Endothelial cell of umbilical vein (primary cell): ENCODE measurements at regions not wholly inside any gene's neighbourhood (a gene's known extent, or its start where the extent isn't known, plus 50 kb on each side); places are given as distances from the start of the nearest gene placed in this dataset.

ENCODE experiments used
- BruUV-seq: library from RNA; stranded (reverse); fragments of 400-500 nt; replicated peaks from 2 replicates; lab custom pipeline; 2021; lab: Mats Ljungman, UMichigan
- CTCF ChIA-PET: fragments of 300-600, 350-600 bp; sonication (Branson Sonifier 250); formaldehyde crosslinking; loops from one replicate; lab custom pipeline; 2021; ENCODE audit warnings: antibody characterized with exemption, inconsistent platforms; lab: Charles Lee
- POLR2A ChIA-PET: fragments of 300-600, 350-600 bp; sonication (Branson Sonifier 250); formaldehyde crosslinking; loops from one replicate; lab custom pipeline; 2021; ENCODE audit warnings: antibody characterized with exemption, inconsistent platforms; lab: Charles Lee
- DNase-seq: peaks from one replicate; pipeline ENCODE4 v3.0.0-alpha.2; 2011; ENCODE audit warnings: low read depth, low spot score
- FAIRE-seq: peaks from 2 replicates; lab custom pipeline; 2011; peaks lifted over from hg19 to GRCh38; lab: Jason Lieb, UNC
- H2AFZ ChIP-seq: 2 replicates; pipeline ENCODE4 v1.6.0; 2012; ENCODE audit warnings: low read depth, low read length, control low read depth, inconsistent platforms
- H3K27ac ChIP-seq: 2 replicates; pipeline ENCODE4 v1.5.1; 2011; ENCODE audit warnings: low read depth, mild to moderate bottlenecking, control low read depth, low read length, moderate library complexity; ENCODE audit not compliant: insufficient read depth
- H3K27me3 ChIP-seq, 2 experiments: 2 replicates each; pipeline versions ENCODE4 v1.6.0 to v1.6.1; 2011; ENCODE audit warnings: low read length in 2 of 2, mixed read lengths in 1 of 2; ENCODE audit not compliant: control insufficient read depth in 2 of 2, insufficient read depth in 2 of 2
- H3K36me3 ChIP-seq, 2 experiments: 2 replicates in 1 of 2; 3 replicates in 1 of 2; pipeline ENCODE4 v1.5.1; 2011; ENCODE audit warnings: low read length in 2 of 2, mild to moderate bottlenecking in 1 of 2, moderate library complexity in 1 of 2; ENCODE audit not compliant: control insufficient read depth in 2 of 2, insufficient read depth in 2 of 2; ENCODE audit errors: extremely low read depth in 1 of 2
- H3K4me1 ChIP-seq: 3 replicates; pipeline ENCODE4 v1.5.1; 2011; ENCODE audit warnings: mild to moderate bottlenecking, low read length; ENCODE audit not compliant: control insufficient read depth, insufficient read depth; ENCODE audit errors: extremely low read depth
- H3K4me2 ChIP-seq: 2 replicates; pipeline ENCODE4 v1.6.1; 2011; ENCODE audit warnings: low read length, control low read depth, mixed read lengths; ENCODE audit not compliant: insufficient read depth
- H3K4me3 ChIP-seq, 3 experiments: fragments of 200-600 bp in 1 of 3; sonication (generic), shearing (Covaris generic) in 1 of 3; replicated peaks in 1 of 3; 2 replicates each; pipeline ENCODE4 v1.5.1; 2011 to 2016; ENCODE audit warnings: control low read depth in 3 of 3, low read length in 3 of 3, mild to moderate bottlenecking in 2 of 3, inconsistent platforms in 1 of 3, low read depth in 1 of 3, moderate library complexity in 1 of 3; ENCODE audit not compliant: insufficient read depth in 1 of 3
- H3K79me2 ChIP-seq: 2 replicates; pipeline ENCODE4 v1.6.0; 2012; ENCODE audit warnings: low read length, inconsistent platforms; ENCODE audit not compliant: control insufficient read depth, insufficient read depth
- H3K9ac ChIP-seq: replicated peaks from 2 replicates; pipeline ENCODE3; 2011; ENCODE audit warnings: low read length, control low read depth; ENCODE audit not compliant: insufficient read depth; ENCODE audit errors: extremely low read depth
- H3K9me1 ChIP-seq: replicated peaks from 3 replicates; pipeline ENCODE4 v1.6.0; 2011; ENCODE audit warnings: mild to moderate bottlenecking, low read length; ENCODE audit not compliant: control insufficient read depth, insufficient read depth; ENCODE audit errors: extremely low read depth
- H3K9me3 ChIP-seq: replicated peaks from 2 replicates; pipeline ENCODE4 v1.5.1; 2012; ENCODE audit warnings: low read length, inconsistent platforms; ENCODE audit not compliant: control insufficient read depth, insufficient read depth
- H4K20me1 ChIP-seq: replicated peaks from 2 replicates; pipeline ENCODE3; 2011; ENCODE audit warnings: mild to moderate bottlenecking, low read length; ENCODE audit not compliant: control insufficient read depth, insufficient read depth; ENCODE audit errors: extremely low read depth
- GATA2 ChIP-seq: IDR thresholded peaks from 2 replicates; pipeline ENCODE4 v1.7.0; 2011; ENCODE audit warnings: low read depth, mild to moderate bottlenecking, moderate library complexity, mixed read lengths, low read length; ENCODE audit not compliant: insufficient read length, insufficient read depth
- MYC ChIP-seq: IDR thresholded peaks from one replicate; pipeline ENCODE4 v1.6.1; 2011; ENCODE audit warnings: mild to moderate bottlenecking, low read depth, low read length
- POLR2A ChIP-seq: IDR thresholded peaks from 2 replicates; pipeline ENCODE4 v1.6.1; 2012; ENCODE audit warnings: low read depth, mild to moderate bottlenecking, control low read depth, low read length
- dilution Hi-C: fragments of 300-500 bp; cut with MboI; formaldehyde crosslinking; loops from one replicate; pipeline ENCODE4 v1.15.0; 2019; ENCODE audit warnings: low sequenced_read_pairs; ENCODE audit not compliant: extremely low pct_ligation_motif_present
- intact Hi-C: fragments of 100-400 bp; cut with micrococcal nuclease; formaldehyde crosslinking; loops from one replicate; pipeline ENCODE4 v1.10.0; 2022
- TF ChIP-seq, protein P1 (sequence below), 2 donors: IDR thresholded peaks; 1 replicate in 1 of 2; 2 replicates in 1 of 2; pipeline ENCODE4 v1.5.1; 2011; ENCODE audit warnings: low read length in 2 of 2, mild to moderate bottlenecking in 2 of 2, moderate library complexity in 2 of 2, control low read depth in 1 of 2, inconsistent platforms in 1 of 2, low read depth in 1 of 2; ENCODE audit not compliant: insufficient read depth in 1 of 2; ENCODE audit errors: extremely low read depth in 1 of 2
- TF ChIP-seq, protein P2 (sequence below): IDR thresholded peaks from 2 replicates; pipeline ENCODE4 v1.6.1; 2011; ENCODE audit not compliant: insufficient read depth, insufficient read length

DNA sequence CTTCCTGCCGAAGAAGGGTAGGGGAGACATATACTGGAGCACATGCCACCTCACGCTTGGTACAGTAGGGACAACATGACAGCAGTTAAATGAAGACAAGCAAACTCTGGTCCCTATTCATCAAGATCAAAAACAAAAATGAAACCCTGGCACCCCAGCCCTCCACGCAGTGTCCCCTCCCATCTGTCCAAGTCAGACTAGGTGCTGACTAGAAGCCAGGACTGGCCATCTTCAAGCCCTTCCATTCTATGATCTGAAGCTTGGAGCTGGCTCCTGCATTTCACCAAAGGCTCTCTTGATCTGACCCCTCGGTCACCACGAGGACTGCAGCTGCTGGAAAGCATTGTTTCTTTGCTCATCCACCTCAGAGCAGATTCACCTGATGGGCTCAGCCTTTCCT, 158.9 kb upstream of the GGTLC1 start:
- Histone ChIP-seq H2AFZ (no peak overlapping the region), H3K27ac (no peak overlapping the region), H3K4me2 (no peak overlapping the region), H3K36me3 (no peaks in the 10 kb centered on the region), H3K4me1 (no peaks in the 10 kb centered on the region), H3K27me3 (no peaks in the 10 kb centered on the region), H3K9me3 (no peaks in the 10 kb centered on the region), H3K4me3 (no peak overlapping the region), H3K9me1 (no peaks in the 10 kb centered on the region), H3K79me2 (no peaks in the 10 kb centered on the region), H3K9ac (no peak overlapping the region), H4K20me1 (no peaks in the 10 kb centered on the region)
- TF ChIP-seq, protein P1, sequence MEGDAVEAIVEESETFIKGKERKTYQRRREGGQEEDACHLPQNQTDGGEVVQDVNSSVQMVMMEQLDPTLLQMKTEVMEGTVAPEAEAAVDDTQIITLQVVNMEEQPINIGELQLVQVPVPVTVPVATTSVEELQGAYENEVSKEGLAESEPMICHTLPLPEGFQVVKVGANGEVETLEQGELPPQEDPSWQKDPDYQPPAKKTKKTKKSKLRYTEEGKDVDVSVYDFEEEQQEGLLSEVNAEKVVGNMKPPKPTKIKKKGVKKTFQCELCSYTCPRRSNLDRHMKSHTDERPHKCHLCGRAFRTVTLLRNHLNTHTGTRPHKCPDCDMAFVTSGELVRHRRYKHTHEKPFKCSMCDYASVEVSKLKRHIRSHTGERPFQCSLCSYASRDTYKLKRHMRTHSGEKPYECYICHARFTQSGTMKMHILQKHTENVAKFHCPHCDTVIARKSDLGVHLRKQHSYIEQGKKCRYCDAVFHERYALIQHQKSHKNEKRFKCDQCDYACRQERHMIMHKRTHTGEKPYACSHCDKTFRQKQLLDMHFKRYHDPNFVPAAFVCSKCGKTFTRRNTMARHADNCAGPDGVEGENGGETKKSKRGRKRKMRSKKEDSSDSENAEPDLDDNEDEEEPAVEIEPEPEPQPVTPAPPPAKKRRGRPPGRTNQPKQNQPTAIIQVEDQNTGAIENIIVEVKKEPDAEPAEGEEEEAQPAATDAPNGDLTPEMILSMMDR (IDR thresholded peaks at IDR 0.05; ENCODE audit: extremely low read depth in 1 of 2, insufficient read depth in 1 of 2, low read depth in 1 of 2, low read length in 2 of 2), result no peak
- TF ChIP-seq POLR2A, result no peak
- intact Hi-C loops (loop anchor here (10.0 kb wide), 1 partner anchor 1557 kb away; no protein-coding TSS in a partner anchor), dilution Hi-C loops (no loop called here)
- no TSS peak for BruUV-seq
- POLR2A ChIA-PET, result no interaction called here
- CTCF ChIA-PET, result interaction anchor here (1.2 kb wide), 1 partner anchor 9 kb away, joined by 3 read pairs; no protein-coding TSS in a partner anchor
- no peak for FAIRE-seq
- DNase-seq, result no peak

GRCh38 chr20:24146231-24146634, 157.7 kb upstream of the GGTLC1 start:
- intact Hi-C loops, result loop anchor here (10.0 kb wide), 1 partner anchor 1559 kb away; no protein-coding TSS in a partner anchor
- H3K9ac ChIP-seq, result no peak overlapping the region
- TF ChIP-seq, protein P2, sequence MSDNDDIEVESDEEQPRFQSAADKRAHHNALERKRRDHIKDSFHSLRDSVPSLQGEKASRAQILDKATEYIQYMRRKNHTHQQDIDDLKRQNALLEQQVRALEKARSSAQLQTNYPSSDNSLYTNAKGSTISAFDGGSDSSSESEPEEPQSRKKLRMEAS, result no peak
- TF ChIP-seq MYC, result no peak
- no peak for TF ChIP-seq POLR2A
- TF ChIP-seq GATA2, result no peak
- CTCF ChIA-PET, result interaction anchor here (1.0 to 3.3 kb wide), 2 partner anchors 14 to 44 kb away, joined by 3 to 9 read pairs; no protein-coding TSS in a partner anchor
- H3K4me3 ChIP-seq, result no peak overlapping the region
- H4K20me1 ChIP-seq, result no peaks in the 10 kb centered on the region
- H3K9me3 ChIP-seq, result no peaks in the 10 kb centered on the region
- dilution Hi-C loops, result no loop called here
- BruUV-seq, result no TSS peak
- H3K4me2 ChIP-seq, result no peak overlapping the region
- H2AFZ ChIP-seq, result no peak overlapping the region
- H3K27me3 ChIP-seq, result no peaks in the 10 kb centered on the region
- H3K27ac ChIP-seq, result no peak overlapping the region
- H3K4me1 ChIP-seq, result no peaks in the 10 kb centered on the region
- POLR2A ChIA-PET, result no interaction called here
- FAIRE-seq, result no peak
- H3K9me1 ChIP-seq, result no peaks in the 10 kb centered on the region
- DNase-seq, result no peak
- H3K36me3 ChIP-seq, result no peaks in the 10 kb centered on the region
- H3K79me2 ChIP-seq, result no peaks in the 10 kb centered on the region
